Trophoblast cell (in vitro differentiated cells and primary cell): ENCODE measurements at regions not wholly inside any gene's neighbourhood (a gene's known extent, or its start where the extent isn't known, plus 50 kb on each side); places are given as distances from the start of the nearest gene placed in this dataset.
A peak's percentile ranks its signal among the peaks of the same experiment; 100 is the strongest.

Experiments
- DNase-seq, 2 donors: peaks; one replicate each; pipeline ENCODE4 v3.0.0-alpha.2; 2016
- H2AFZ ChIP-seq: 2 replicates; pipeline ENCODE4 v1.6.1; 2013; ENCODE audit warnings: low read length, moderate library complexity, mild to moderate bottlenecking; ENCODE audit not compliant: insufficient read depth, poor library complexity
- H2AK5ac ChIP-seq: 2 replicates; pipeline ENCODE4 v1.6.1; 2013; ENCODE audit warnings: mild to moderate bottlenecking, low read length
- H2BK120ac ChIP-seq: 2 replicates; pipeline ENCODE4 v1.6.1; 2013; ENCODE audit warnings: low read length, mild to moderate bottlenecking, moderate library complexity; ENCODE audit not compliant: insufficient read depth, poor library complexity
- H2BK12ac ChIP-seq: 2 replicates; pipeline ENCODE4 v1.6.1; 2013; ENCODE audit warnings: mild to moderate bottlenecking, low read length, moderate library complexity
- H2BK5ac ChIP-seq: 2 replicates; pipeline ENCODE4 v1.6.1; 2013; ENCODE audit warnings: low read length, low read depth, moderate library complexity, mild to moderate bottlenecking; ENCODE audit not compliant: poor library complexity
- H3K14ac ChIP-seq: 2 replicates; pipeline ENCODE4 v1.6.1; 2013; ENCODE audit warnings: mild to moderate bottlenecking, low read length
- H3K18ac ChIP-seq: 2 replicates; pipeline ENCODE4 v1.6.1; 2013; ENCODE audit warnings: mild to moderate bottlenecking, low read length
- H3K23ac ChIP-seq: 2 replicates; pipeline ENCODE4 v1.6.1; 2013; ENCODE audit warnings: low read length
- H3K27ac ChIP-seq: 2 replicates; pipeline ENCODE4 v1.5.1; 2013; ENCODE audit warnings: low read depth, mild to moderate bottlenecking, inconsistent platforms, low read length, moderate library complexity
- H3K27me3 ChIP-seq: 2 replicates; pipeline ENCODE4 v1.6.1; 2013; ENCODE audit warnings: inconsistent platforms, mild to moderate bottlenecking, low read length, moderate library complexity; ENCODE audit not compliant: insufficient read depth
- H3K36me3 ChIP-seq, 2 experiments: 1 replicate in 1 of 2; 2 replicates in 1 of 2; pipeline ENCODE4 v1.6.1; 2013; ENCODE audit warnings: low read length in 2 of 2, mild to moderate bottlenecking in 2 of 2, moderate library complexity in 1 of 2; ENCODE audit not compliant: insufficient read depth in 2 of 2, control insufficient read depth in 1 of 2
- H3K4ac ChIP-seq: 2 replicates; pipeline ENCODE4 v1.6.1; 2013; ENCODE audit warnings: low read depth, mild to moderate bottlenecking, low read length, moderate library complexity
- H3K4me1 ChIP-seq, 2 experiments: 1 replicate in 1 of 2; 2 replicates in 1 of 2; pipeline ENCODE4 v1.6.1; 2013; ENCODE audit warnings: low read length in 2 of 2, mild to moderate bottlenecking in 2 of 2, moderate library complexity in 1 of 2; ENCODE audit not compliant: insufficient read depth in 2 of 2, control insufficient read depth in 1 of 2
- H3K4me2 ChIP-seq: 2 replicates; pipeline ENCODE4 v1.6.1; 2013; ENCODE audit warnings: inconsistent platforms, mild to moderate bottlenecking, low read length, moderate library complexity
- H3K4me3 ChIP-seq: 2 replicates; pipeline ENCODE4 v1.5.1; 2013; ENCODE audit warnings: mild to moderate bottlenecking, low read depth, low read length, inconsistent platforms
- H3K79me1 ChIP-seq: one replicate; pipeline ENCODE4 v1.6.1; 2013; ENCODE audit warnings: low read length
- H3K79me2 ChIP-seq: 2 replicates; pipeline ENCODE4 v1.6.1; 2013; ENCODE audit warnings: low read length, mild to moderate bottlenecking; ENCODE audit not compliant: control insufficient read depth, insufficient read depth, poor library complexity
- H3K9ac ChIP-seq: 2 replicates; pipeline ENCODE4 v1.6.1; 2013; ENCODE audit warnings: mild to moderate bottlenecking, low read length
- H3K9me3 ChIP-seq: 2 replicates; pipeline ENCODE4 v1.6.1; 2013; ENCODE audit warnings: low read depth, mild to moderate bottlenecking, control low read depth, inconsistent platforms, low read length; ENCODE audit not compliant: insufficient read depth
- H4K12ac ChIP-seq: 2 replicates; pipeline ENCODE4 v1.6.1; 2013; ENCODE audit warnings: low read depth, mild to moderate bottlenecking, low read length, moderate library complexity
- H4K8ac ChIP-seq: 2 replicates; pipeline ENCODE4 v1.6.1; 2013; ENCODE audit warnings: low read depth, mild to moderate bottlenecking, low read length, moderate library complexity
- H4K91ac ChIP-seq: one replicate; pipeline ENCODE4 v1.6.1; 2013; ENCODE audit warnings: low read depth, mild to moderate bottlenecking, low read length, moderate library complexity
- WGBS: extraction: QIAGEN DNeasy Blood & Tissue Kit; methylation state at CpG from one replicate; pipeline ENCODE4 v1.1.7; 2013; ENCODE audit warnings: missing lambda C conversion rate; ENCODE audit not compliant: insufficient read length, insufficient coverage; ENCODE audit errors: extremely low coverage; 5-methylcytosine and 5-hydroxymethylcytosine counted together

GRCh38 chr4:30553151-30553550, 167.0 kb upstream of the PCDH7 start:
- no peak overlapping the region for H2AFZ ChIP-seq
- H4K12ac ChIP-seq: no peak overlapping the region
- H2BK12ac ChIP-seq: peak overlapping the region; percentile 97
- peaks cover 3% of the 10 kb centered on the region for H3K9me3 ChIP-seq
- H3K27me3 ChIP-seq: no peaks in the 10 kb centered on the region
- no peak overlapping the region for H3K9ac ChIP-seq
- H4K91ac ChIP-seq: peak overlapping the region; percentile 45
- no peak overlapping the region for H3K23ac ChIP-seq
- H3K4ac ChIP-seq: peak overlapping the region; percentile 9
- no peaks in the 10 kb centered on the region for H3K79me2 ChIP-seq
- H2AK5ac ChIP-seq: no peak overlapping the region
- H3K18ac ChIP-seq: no peak overlapping the region
- H3K79me1 ChIP-seq: peaks cover 5% of the 10 kb centered on the region
- H4K8ac ChIP-seq: no peak overlapping the region
- H3K27ac ChIP-seq: peak overlapping the region; percentile 61
- H2BK5ac ChIP-seq: peak overlapping the region; percentile 50
- peak overlapping the region; percentile 64 for H2BK120ac ChIP-seq
- no CpG with 5 or more reads among the region's 1 CpG for WGBS
- H3K4me3 ChIP-seq: no peak overlapping the region
- no peak for DNase-seq
- H3K36me3 ChIP-seq: no peaks in the 10 kb centered on the region
- no peak overlapping the region for H3K4me2 ChIP-seq
- peak overlapping the region; percentile 93 for H3K14ac ChIP-seq
- H3K4me1 ChIP-seq: peaks cover 4 to 5% of the 10 kb centered on the region in 2 experiments

- H3K27me3 ChIP-seq: no peaks in the 10 kb centered on the region
- peak overlapping the region; percentile 97 for H2BK12ac ChIP-seq
- no peak overlapping the region for H2AFZ ChIP-seq
- WGBS: no CpG with 5 or more reads among the region's 1 CpG
- H2BK5ac ChIP-seq: peak overlapping the region; percentile 50
- H3K4me2 ChIP-seq: no peak overlapping the region
- peak overlapping the region; percentile 93 for H3K14ac ChIP-seq
- no peak overlapping the region for H3K23ac ChIP-seq
- no peak overlapping the region for H3K4ac ChIP-seq
- H3K9me3 ChIP-seq: peaks cover 3% of the 10 kb centered on the region
- H3K79me2 ChIP-seq: no peaks in the 10 kb centered on the region
- H3K27ac ChIP-seq: peak overlapping the region; percentile 61
- peak overlapping the region; percentile 45 for H4K91ac ChIP-seq
- H3K18ac ChIP-seq: no peak overlapping the region
- DNase-seq: no peak
- H3K36me3 ChIP-seq: no peaks in the 10 kb centered on the region
- H4K12ac ChIP-seq: no peak overlapping the region
- peak overlapping the region; percentile 64 for H2BK120ac ChIP-seq
- H3K9ac ChIP-seq: no peak overlapping the region
- peak overlapping the region; percentile 66 for H4K8ac ChIP-seq
- H3K4me3 ChIP-seq: no peak overlapping the region
- no peak overlapping the region for H2AK5ac ChIP-seq
- H3K4me1 ChIP-seq: peaks cover 4 to 5% of the 10 kb centered on the region in 2 experiments
- peaks cover 5% of the 10 kb centered on the region for H3K79me1 ChIP-seq
Measured at GRCh38 chr4:30553706-30554105, 166.5 kb upstream of the PCDH7 start.

- H2BK12ac ChIP-seq: no peak overlapping the region
- H2BK120ac ChIP-seq: no peak overlapping the region
- no peak overlapping the region for H2AFZ ChIP-seq
- H3K36me3 ChIP-seq: no peaks in the 10 kb centered on the region
- no peak overlapping the region for H2AK5ac ChIP-seq
- H4K91ac ChIP-seq: no peak overlapping the region
- no peaks in the 10 kb centered on the region for H3K27me3 ChIP-seq
- no peak overlapping the region for H2BK5ac ChIP-seq
- H3K18ac ChIP-seq: no peak overlapping the region
- H3K27ac ChIP-seq: no peak overlapping the region
- H3K4me3 ChIP-seq: no peak overlapping the region
- no peak overlapping the region for H4K12ac ChIP-seq
- no peak overlapping the region for H4K8ac ChIP-seq
- no peaks in the 10 kb centered on the region for H3K79me2 ChIP-seq
- H3K4me2 ChIP-seq: no peak overlapping the region
- peaks cover 4 to 5% of the 10 kb centered on the region in 2 experiments for H3K4me1 ChIP-seq
- peaks cover 3% of the 10 kb centered on the region for H3K9me3 ChIP-seq
- H3K4ac ChIP-seq: no peak overlapping the region
- H3K23ac ChIP-seq: no peak overlapping the region
- H3K79me1 ChIP-seq: peaks cover 5% of the 10 kb centered on the region
- no peak overlapping the region for H3K14ac ChIP-seq
- no CpG with 5 or more reads among the region's 1 CpG for WGBS
- DNase-seq: no peak
- H3K9ac ChIP-seq: no peak overlapping the region
Measured at GRCh38 chr4:30555775-30556174, 164.4 kb upstream of the PCDH7 start.

- Histone ChIP-seq H3K9ac (no peak overlapping the region), H3K36me3 (no peaks in the 10 kb centered on the region), H3K4me1 (no peaks in the 10 kb centered on the region), H3K4ac (no peak overlapping the region), H3K4me3 (no peak overlapping the region), H3K27ac (no peak overlapping the region), H2BK5ac (no peak overlapping the region), H3K79me2 (no peaks in the 10 kb centered on the region), H3K79me1 (no peaks in the 10 kb centered on the region), H2AK5ac (no peak overlapping the region), H4K12ac (no peak overlapping the region), H4K8ac (no peak overlapping the region), H3K14ac (no peak overlapping the region), H3K27me3 (no peaks in the 10 kb centered on the region), H2BK12ac (no peak overlapping the region), H3K9me3 (no peaks in the 10 kb centered on the region), H3K4me2 (no peak overlapping the region), H3K23ac (no peak overlapping the region), H2AFZ (no peak overlapping the region), H4K91ac (no peak overlapping the region), H3K18ac (no peak overlapping the region), H2BK120ac (no peak overlapping the region)
- WGBS: no CpG with 5 or more reads among the region's 4 CpGs
- DNase-seq: no peak
Measured at GRCh38 chr4:30559481-30559880, 160.7 kb upstream of the PCDH7 start.
